COLO668 (cell line): ENCODE measurements at regions not wholly inside any gene's neighbourhood (a gene's known extent, or its start where the extent isn't known, plus 50 kb on each side); places are given as distances from the start of the nearest gene placed in this dataset.

Source experiments
- DNase-seq: peaks from one replicate; lab custom pipeline; 2025; ENCODE audit not compliant: unreplicated experiment; lab: John Stamatoyannopoulos, UW

- no peak for DNase-seq
These were observed 356.6 kb upstream of the CELF4 start for GRCh38 chr18:37922162-37922561.

GRCh38 chr18:37920865-37921264 is 355.3 kb upstream of the CELF4 start:
- DNase-seq: no peak

GRCh38 chr18:37913051-37913450 is 347.5 kb upstream of the CELF4 start:
- DNase-seq: no peak

- DNase-seq: no peak
These were observed 336.7 kb upstream of the CELF4 start for GRCh38 chr18:37902344-37902743.

DNA sequence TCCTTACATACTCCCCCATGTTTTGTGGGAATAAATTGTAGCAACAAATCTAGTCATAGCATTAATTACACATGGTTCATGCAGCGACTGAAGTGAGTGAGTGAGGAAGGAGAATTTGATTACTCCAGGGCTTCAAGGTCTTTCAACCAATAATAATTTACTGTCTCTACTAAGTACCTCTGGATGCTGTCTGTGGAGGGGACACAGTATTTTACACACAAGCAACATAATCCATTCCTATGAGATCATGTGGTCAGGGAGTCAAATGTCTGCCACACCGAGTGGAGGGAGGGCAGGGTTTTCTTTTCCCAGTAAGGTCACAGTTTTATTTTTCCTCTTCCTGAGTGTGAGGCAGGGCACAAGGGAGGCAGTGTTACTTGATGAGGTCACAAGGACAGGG is 334.7 kb upstream of the CELF4 start:
- no peak for DNase-seq

DNA sequence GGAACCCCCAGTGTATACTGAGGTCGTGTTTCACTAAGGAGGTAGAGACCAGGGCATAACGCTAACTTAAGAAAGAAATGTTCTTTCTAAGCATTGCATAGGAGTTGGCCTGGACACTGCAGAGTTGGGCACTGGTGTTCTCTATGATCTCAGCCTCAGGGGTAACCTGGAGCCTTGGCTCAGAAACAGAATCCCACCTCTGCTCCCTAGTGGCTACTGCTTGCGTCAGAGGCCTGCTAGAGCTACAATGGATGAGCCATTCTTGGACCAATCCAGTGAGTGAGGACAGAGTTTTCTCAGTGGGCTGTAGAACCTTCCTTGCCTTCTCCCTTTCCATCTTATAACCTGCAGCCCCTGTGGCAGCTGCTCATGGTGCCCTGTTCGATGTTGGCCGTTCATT is 324.4 kb upstream of the CELF4 start:
- DNase-seq: no peak

- DNase-seq: no peak
These were observed 309.1 kb upstream of the CELF4 start for GRCh38 chr18:37874721-37875120.

DNA sequence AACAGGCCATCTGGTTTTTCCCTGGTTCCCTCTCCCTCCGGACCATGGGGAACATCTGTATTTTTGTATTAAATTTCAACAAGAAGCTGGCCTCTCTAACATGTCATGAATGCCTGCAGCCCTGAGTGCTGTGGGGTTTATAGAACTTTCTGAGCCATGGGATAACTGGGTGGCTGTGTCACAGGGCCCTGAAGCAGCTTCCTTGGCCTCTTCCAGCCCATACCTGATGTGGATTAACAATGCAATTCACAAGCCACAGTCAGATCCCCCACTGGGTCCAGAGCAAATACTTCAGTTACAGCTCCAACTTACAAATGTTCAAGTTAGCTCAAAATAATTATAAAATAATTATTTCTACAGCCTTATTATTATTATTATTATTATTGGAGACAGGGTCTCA is 307.8 kb upstream of the CELF4 start:
- no peak for DNase-seq

DNA sequence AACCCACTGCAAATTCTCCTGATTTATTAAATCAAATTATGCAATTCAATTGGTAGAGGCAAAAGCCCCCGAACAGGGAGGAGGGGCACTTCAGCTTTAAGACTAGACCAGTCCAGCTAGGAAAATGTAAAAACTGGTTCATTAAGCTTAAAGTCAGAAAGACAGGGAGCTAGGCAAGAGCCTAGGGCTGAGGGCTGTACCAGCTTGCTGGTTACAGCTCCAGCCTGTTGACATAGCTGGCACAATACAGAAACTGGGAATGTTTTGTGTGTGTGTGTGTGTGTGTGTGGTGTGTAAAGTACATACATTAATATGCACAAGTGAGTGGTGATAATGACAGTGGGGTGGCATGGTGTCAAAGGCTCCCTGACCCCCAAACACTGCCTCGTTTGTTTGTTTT is 307.0 kb upstream of the CELF4 start:
- no peak for DNase-seq

DNA sequence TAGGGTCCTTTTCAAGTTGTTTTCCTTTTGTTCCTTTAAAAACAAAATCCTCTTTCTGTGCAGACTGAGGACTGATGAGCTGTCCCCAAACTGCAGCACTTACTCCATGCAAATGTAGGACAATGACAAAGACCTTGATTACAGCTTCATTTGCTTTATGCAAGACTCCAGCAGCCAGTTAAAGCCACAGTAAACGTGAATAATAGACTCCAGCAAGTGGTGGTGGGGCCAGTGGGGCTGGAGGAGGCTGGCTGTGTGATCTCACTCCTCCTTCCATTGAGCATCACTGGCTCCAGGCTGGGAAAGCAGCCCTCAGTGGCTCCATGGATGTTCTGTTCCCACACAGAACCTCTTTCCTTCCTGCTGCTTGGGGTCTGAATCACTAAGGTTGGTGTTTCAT is 306.0 kb upstream of the CELF4 start:
- DNase-seq: no peak

GRCh38 chr18:37869051-37869450 is 303.5 kb upstream of the CELF4 start:
- DNase-seq: no peak

DNA sequence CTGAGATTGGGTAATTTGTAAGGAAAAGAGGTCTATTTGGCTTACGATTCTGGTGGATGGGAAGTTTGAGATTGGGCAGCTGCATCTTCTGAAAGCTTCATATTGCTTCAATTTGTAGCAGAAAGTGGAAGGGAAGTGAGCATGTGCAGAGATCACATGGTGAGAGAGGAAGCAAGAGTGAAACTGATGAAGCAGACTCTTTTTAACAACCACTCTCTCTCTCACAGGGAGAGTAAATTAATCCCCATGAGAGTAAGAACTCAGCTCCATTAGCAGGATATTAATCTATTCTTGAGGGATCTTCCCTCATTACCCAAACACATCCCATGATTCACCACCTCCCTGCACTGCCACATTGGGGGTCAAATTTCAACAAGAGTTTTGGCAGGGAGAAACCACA is 298.5 kb upstream of the CELF4 start:
- no peak for DNase-seq

DNA sequence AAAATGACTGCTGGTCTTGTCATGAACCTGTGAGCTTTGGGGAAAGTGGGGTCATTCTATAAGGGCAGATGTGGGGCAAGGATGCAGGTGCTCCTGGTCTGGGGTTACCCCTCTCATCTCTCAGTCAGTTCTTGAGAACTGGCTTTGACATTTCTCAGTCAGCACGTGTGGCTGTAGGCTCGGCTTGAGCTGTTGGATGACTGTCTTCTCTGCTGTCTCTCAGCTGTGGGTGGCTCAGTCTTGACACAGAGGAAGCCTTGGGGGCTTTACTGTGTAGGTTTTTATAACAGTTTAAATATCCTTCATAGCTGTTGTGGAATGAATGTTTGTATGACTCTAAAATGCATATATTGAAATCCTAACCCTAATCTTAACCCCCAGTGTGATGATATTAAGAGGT is 296.4 kb upstream of the CELF4 start:
- DNase-seq: no peak

DNA sequence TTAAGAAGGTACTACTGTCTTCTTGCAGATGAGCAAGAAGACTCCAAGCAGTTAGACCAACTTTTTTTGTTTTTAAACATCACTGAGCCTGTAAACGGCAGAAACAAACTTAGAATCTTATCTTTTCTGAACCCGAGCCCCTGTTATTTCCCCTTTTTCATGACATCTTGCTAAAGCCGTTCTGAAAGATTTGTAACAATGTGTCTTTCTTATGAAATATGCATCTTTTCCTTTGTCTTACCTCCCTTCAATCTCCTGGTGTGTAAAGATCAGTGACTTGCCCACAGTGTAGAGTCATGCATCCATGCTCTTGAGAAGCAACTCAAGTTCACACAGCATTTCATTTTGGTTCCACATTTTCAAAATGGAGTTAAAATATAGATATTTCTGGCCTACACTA is 288.8 kb upstream of the CELF4 start:
- no peak for DNase-seq

DNA sequence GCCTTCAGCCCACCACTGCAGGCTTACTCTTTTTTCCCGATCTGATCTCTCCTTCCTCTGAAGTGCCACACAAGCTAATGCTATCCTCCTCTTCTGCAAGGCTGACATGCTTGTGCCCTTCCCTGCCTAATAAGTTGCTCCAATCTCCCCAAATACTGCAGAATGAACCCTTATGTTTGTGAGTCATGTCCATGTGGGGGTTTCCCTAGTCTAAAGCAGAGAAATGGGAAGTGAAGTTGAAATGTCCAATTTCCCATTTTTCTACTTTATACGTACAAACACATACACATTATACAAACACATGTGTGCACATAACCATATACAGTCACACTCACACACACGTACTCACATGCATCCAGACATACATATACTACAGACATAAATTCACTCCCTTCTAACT is 288.1 kb upstream of the CELF4 start:
- no peak for DNase-seq

DNA sequence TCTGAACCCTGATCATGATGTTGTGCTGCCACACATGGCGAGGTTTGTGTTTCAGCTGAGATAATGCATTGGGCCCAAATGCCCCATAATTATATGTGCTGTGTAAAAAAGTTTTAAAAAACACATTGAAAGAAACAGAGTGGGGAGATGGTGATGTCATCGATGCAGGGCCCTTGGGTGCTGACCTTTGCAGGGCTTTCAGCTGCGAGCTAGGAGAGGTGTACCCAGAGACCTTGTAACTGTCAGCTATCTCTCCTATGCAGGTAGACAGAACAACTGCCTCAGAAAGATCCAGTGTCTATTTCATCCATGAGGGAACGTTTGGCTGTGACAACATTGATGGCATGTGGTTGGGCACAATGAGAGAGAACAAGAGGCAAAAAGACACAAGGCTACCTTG is 286.9 kb upstream of the CELF4 start:
- DNase-seq: no peak

DNA sequence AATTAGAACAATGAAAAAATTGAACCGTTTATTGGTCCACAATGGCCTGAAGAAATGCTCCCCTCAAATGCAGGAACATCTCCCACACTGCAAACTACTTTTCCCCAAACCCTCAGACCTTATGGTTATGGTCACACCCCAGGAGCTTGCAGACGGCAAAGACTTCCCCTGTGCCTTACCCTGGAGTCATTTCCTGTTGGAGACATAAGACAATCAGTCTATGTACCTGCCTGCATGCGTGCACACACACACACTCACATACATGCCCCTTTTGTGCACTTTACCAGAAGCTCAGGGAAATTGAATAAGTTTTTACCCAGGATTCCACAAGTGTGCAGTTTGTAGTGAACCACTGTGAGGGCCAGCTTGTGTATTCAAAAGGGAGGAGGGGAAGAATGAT is 281.9 kb upstream of the CELF4 start:
- DNase-seq: no peak

DNA sequence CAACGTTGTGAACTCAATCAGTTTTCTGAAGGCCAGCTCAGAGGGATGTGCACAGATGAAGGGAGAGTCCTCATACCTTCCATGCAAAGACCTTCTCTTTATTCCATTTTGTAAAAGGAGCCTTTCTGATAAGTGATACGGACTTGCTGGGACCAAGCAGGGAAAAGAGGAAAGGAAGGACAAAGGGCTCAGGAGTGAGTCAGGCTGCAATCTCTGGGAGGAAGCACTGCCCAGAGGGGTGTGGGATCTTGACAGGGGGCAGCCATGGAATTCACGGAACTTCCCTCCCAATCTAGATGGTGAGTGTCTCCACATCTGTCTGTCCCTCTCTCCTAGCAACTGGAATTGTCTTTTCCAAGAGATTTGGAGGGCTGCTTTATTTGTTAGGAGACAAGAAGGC is 281.4 kb upstream of the CELF4 start:
- no peak for DNase-seq

DNA sequence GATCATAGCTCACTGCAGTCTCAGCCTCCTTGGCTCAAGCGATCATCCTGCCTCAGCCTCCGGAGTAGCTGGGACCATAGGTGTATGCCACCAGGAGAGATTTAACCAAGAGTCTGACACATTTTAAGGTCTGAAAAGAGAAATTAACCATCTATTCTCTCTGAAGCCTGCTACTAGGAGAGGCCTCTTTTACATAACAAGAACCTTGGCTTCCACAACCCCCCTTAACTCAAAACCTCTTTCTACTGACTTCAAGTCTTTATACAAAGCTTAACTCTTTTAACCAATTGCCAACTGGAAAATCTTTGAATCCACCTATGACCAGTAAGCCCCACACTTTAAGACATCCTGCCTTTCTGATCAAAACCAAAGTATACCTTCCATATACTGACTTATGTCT is 279.9 kb upstream of the CELF4 start:
- DNase-seq: no peak

- DNase-seq: no peak
These were observed 278.8 kb upstream of the CELF4 start for GRCh38 chr18:37844209-37844970.

- no peak for DNase-seq
These were observed 272.5 kb upstream of the CELF4 start for GRCh38 chr18:37838083-37838482.

DNA sequence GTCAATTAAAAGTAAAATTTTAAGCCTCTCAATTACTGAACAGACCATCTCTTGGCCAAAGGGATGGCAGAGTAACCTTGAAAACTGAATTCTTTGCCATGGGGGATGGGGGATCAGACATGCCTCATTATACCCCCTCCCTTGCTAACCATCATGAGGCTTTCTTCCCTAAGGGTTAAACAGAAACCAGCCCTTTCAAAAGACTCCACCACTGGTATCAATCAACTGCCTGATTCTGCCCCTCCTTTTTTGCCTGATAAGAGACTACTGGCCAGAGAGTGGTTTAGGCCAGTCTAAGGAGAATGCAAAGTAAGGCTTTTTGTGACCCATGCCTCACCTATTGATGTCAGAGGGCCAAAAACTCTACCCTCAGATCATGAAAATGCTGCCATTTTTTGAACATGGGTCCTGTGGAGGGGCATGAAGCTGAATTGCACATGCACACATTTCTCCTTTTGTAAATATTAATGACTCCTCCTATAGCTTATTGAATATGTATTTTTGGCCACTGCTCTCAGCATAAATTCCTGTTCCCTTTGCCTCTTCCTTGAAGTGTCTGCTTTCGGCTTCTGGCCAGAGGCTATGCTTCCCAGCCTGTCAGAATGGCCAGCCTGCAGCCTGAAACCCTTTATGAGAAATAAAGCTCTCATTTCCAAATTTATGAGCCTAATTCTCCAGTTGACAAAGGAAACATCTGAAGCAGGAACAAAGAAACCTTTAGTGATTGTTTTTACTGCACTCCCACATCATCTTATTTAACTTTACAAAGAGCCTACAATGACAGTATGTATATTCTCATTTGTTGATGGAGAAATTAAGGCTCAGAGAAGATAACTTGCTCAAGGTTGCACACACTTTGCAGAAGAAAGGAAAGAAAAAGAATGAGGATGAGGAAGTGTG is 270.7 kb upstream of the CELF4 start:
- DNase-seq: no peak
